GM12891 (cell line): ENCODE measurements at regions not wholly inside any gene's neighbourhood (a gene's known extent, or its start where the extent isn't known, plus 50 kb on each side); places are given as distances from the start of the nearest gene placed in this dataset.

Experiments
- DNase-seq: peaks from one replicate; pipeline ENCODE4 v3.0.0; 2011; ENCODE audit warnings: low spot score; ENCODE audit not compliant: insufficient read length
- FAIRE-seq: peaks from 2 replicates; lab custom pipeline; 2011; peaks lifted over from hg19 to GRCh38; lab: Jason Lieb, UNC
- PAX5 ChIP-seq: IDR thresholded peaks from 2 replicates; pipeline ENCODE4 v1.6.1; 2011; ENCODE audit warnings: low read length, moderate library complexity, mild to moderate bottlenecking; ENCODE audit not compliant: insufficient read depth, severe bottlenecking
- POLR2A ChIP-seq: IDR thresholded peaks from 2 replicates; pipeline ENCODE4 v1.6.1; 2011; ENCODE audit warnings: low read depth, low read length, control low read depth
- POLR2AphosphoS5 ChIP-seq: IDR thresholded peaks from 2 replicates; pipeline ENCODE4 v1.6.1; 2011; ENCODE audit warnings: low read depth, low read length, control low read depth
- POU2F2 ChIP-seq: IDR thresholded peaks from 2 replicates; pipeline ENCODE4 v1.6.1; 2011; ENCODE audit warnings: low read depth, mild to moderate bottlenecking, control low read depth, low read length, moderate library complexity
- SPI1 ChIP-seq: IDR thresholded peaks from 2 replicates; pipeline ENCODE4 v1.6.1; 2011; ENCODE audit warnings: low read depth, low read length, control low read depth
- TAF1 ChIP-seq: IDR thresholded peaks from 2 replicates; pipeline ENCODE4 v1.6.1; 2011; ENCODE audit warnings: low read depth, low read length, control low read depth

DNA sequence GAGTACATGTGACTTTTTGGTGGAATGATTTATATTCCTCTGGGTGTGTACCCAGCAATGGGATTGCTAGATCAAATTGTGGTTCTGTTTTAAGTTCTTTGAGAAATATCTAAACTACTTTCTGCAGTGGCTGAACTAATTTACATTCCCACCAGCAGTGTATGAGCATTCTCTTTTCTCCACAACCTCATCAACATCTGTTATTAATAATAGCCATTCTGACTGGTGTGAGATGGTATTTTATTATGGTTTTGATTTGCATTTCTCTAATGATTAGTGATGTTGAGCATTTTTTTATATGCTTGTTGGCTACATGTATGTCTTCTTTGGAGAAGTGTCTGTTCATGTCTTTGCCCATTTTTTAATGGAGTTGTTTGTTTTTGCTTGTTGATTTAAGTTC lies 267.4 kb upstream of the NT5C1B start:
- no peak for FAIRE-seq
- TF ChIP-seq POLR2AphosphoS5 (no peak), PAX5 (no peak), SPI1 (no peak), POU2F2 (no peak), TAF1 (no peak), POLR2A (no peak)
- DNase-seq: no peak

DNA sequence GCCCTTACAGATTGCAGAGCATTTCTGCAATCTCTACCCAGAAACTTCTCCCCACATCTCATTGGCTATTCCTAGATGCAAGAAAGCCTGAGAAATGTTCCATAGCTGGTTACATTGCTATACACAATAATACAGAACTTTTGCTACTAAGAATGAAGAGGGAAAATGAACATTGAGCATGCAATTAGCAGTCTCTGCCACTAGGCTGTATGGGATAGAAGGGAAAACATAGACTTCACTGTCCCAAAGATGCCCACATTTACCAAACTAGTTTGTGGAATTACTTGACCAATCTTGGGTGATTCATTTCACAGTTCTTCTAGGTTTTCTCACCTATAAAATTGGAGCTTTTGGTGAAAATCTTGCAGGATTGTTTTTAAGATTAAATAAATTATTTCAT lies 265.7 kb upstream of the NT5C1B start:
- FAIRE-seq (no peak), DNase-seq (no peak)
- no peak for TF ChIP-seq POU2F2

DNA sequence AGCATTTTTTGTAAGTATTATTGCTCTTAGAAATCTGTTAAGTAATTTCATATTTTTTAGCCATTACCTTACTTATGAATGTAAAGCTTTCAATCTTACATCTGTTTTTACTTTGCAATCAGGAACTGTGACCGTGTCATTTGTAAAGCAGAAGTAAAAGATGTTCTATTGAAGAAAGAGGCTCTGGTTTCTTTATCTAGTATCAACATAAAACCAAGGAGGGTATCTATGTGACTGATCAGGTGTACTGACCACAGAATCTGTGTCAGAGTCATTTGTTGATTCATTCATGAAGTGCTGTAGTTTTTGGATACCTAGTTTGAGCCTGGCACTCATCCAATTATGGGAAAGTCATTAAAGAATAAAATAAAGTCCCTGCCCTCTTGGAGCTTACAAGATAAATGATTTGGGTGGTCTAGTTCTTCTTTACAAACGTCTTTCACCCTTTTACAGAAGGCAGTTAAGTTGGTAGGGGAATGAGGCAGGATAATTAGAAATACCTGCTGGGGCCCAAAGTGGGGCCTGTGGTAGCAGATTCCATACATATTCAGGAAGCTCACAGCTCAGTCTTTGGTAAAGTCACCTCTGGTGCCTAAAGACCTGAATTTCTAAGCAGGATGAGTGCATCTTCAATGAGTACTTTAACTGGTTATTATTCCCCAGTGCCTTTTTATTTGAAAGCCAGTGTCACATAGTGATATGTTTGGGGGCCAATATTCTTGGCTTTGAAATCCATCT lies 260.6 kb upstream of the NT5C1B start:
- DNase-seq (no peak), FAIRE-seq (no peak)
- TF ChIP-seq POLR2A: no peak

DNA sequence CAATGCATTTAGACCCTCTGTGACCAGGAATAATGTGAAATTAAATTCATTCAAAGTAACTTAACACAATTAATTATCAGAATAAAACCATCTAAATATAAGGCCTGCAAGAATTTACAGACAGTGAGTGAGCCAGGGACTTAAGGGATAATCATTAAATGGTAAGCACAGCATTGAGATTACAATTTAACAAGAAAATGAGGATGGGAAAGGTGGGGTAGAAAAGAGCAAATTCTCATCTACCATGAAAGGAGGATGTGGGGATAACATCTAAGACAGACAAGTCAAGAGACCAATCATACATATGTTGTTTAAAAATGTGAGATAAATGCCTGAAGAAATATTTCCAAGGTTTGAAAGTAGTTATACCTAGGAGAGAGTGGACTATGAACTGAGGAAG lies 259.3 kb upstream of the NT5C1B start:
- FAIRE-seq: no peak
- no peak for TF ChIP-seq POLR2A
- no peak for TF ChIP-seq SPI1
- no peak for TF ChIP-seq POLR2AphosphoS5
- no peak for TF ChIP-seq PAX5
- TF ChIP-seq POU2F2: no peak
- no peak for TF ChIP-seq TAF1
- no peak for DNase-seq

DNA sequence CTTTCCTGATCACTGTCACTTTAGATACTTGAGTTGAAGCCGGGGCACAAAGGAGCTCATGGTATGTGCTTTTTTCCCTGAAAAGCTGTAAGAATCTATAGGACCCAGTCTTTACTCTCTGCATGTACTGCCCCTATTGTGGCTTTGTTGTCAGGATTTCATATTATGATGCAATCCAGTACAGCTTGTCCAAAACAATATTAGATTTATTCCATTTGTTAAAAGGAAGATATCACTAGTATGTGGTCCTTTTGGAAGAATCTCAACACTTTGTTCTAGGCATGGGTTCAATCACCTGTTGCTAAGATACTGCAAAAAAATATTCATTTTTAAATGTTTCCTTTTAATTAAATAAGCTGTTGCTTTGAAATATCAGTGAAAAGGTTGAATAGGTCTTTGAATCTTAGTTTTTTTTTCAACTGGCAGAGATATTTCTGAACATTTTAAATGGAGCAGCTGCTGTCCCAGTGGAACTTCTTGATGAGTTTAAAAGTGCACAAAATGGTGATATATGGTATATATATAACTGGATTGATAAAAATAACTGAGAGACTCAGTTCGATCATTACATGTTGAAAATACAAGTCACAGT lies 256.6 kb upstream of the NT5C1B start:
- TF ChIP-seq PAX5 (no peak), POLR2AphosphoS5 (no peak), POU2F2 (no peak), SPI1 (no peak), TAF1 (no peak), POLR2A (no peak)
- FAIRE-seq: no peak
- DNase-seq: no peak

DNA sequence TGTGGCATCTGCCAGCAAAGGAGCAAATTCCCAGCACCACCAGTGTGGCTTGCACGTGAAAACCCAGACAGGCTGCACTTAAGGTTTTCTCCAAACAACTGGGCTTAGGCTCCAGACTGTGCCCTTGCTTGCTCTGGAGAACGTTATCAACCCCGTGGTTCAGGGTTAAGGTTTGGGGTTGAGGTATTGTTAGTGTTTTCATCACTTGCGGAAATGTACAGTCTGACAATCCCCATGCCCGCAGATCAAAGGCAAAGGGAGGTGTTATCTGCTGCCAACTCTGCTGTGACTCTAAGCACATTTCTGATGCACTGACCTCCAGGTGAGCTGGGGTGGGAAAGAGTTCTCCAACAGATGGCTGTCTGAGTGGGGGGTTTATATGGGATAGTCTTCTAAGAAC lies 253.5 kb upstream of the NT5C1B start:
- no peak for TF ChIP-seq POLR2AphosphoS5
- TF ChIP-seq POU2F2: no peak
- no peak for TF ChIP-seq SPI1
- no peak for TF ChIP-seq PAX5
- TF ChIP-seq POLR2A: no peak
- no peak for TF ChIP-seq TAF1
- no peak for DNase-seq
- FAIRE-seq: no peak

DNA sequence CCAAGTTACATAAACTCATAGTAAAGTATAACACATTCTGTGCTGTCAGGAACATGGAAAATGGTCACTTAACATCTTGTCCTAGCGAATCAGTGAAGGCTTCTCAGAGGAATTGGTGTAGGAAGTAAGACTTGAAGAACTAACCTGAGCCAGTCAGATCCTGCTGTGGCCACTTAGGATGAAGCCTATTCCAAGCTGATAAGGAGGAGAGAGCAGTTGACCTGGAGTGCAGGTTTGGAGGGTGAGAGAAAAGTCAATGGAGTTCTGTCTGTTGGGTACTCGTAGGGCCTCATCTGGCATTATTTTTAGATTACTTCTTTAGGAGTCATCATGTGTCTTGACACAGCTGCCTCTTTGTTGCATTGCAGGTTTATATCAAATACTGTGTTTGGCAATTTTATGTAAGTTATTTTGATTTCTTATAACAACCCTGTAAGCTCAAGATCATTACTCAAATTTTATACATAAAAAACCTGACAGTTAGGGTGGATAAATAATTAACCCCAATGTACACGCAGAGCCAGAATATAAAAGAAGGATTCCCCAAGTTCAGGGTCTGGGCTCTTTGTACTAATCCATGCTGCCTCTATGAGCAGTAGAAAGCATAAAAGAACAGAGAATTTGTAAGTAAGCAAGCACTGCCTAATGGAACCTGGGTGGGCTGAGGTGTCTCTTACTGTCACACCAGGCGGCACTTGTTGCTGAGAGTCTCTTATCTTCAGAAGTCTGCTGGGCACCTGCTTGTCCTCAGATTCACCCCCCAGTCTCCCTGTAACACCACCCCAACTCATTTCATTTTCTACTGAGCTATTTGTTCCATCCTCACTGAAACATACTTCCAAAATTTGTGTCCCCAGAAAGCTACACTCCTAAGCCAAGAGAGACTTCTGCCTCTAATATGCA lies 252.1 kb upstream of the NT5C1B start:
- FAIRE-seq (no peak), DNase-seq (no peak)
- TF ChIP-seq POLR2A (no peak), PAX5 (no peak), POU2F2 (no peak), SPI1 (no peak), TAF1 (no peak), POLR2AphosphoS5 (no peak)

DNA sequence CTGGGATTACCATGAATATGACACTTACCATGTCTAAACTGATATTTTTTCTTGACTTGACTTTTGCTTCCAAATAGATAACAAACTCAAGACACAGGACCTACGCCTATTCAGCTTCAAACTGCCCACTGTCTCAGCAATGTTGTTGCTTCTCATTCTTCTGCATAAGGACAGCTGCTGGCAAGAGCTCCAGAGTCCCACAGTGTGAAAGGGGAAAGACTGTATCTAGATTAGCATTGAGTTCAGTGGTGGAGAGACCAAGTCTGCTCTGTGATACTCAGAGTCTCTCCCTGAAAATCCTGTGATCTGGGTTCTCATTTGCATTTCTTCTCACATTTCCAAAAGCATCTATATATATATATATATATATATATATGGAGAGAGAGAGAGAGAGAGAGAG lies 247.9 kb upstream of the NT5C1B start:
- TF ChIP-seq SPI1 (no peak), POU2F2 (no peak), PAX5 (no peak), TAF1 (no peak), POLR2A (no peak), POLR2AphosphoS5 (no peak)
- no peak for FAIRE-seq
- no peak for DNase-seq

DNA sequence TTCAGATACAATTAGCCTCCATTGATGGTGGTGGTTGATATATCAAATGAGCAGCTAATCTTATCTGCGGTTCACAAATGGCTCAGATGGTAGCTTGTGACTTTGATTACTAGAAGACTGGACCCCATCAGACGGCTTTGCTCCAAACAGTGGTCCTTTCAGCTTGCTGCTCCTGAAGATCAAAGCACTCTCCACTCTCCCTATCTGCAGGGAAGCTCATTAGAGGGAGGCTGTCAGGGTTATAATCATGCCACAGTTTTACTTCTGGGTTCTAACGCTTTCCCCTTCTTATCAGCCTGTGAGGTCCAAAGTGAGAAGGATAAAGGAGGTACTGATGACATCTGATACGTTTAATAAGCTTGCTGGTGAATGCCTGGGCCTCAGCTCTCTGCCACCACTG lies 247.1 kb upstream of the NT5C1B start:
- no peak for DNase-seq
- TF ChIP-seq SPI1 (no peak), POLR2AphosphoS5 (no peak), POU2F2 (no peak), PAX5 (no peak), POLR2A (no peak), TAF1 (no peak)
- FAIRE-seq: no peak

DNA sequence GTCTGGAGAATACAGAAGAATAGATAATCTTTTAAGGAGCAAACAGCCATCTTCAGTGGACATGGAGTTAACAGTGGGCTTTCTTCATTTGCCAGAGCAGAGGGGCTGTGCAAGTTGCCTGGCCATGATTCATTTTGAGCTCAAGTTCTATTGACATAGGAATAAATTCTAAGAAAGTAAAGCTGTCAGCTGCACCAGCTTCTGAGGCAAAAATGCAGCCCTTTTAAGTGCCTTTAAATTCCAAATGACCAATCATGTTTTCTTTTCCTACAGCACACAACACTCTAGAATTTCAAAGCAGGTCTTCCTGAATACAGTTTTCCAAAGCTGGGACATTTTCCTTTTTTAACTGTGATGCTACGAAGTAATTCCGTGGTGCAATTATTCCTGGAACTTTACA lies 246.4 kb upstream of the NT5C1B start:
- FAIRE-seq: no peak
- TF ChIP-seq SPI1: no peak
- TF ChIP-seq PAX5: no peak
- TF ChIP-seq POLR2AphosphoS5: no peak
- TF ChIP-seq TAF1: no peak
- TF ChIP-seq POU2F2: no peak
- TF ChIP-seq POLR2A: no peak

More for the DNA sequence above, 246.4 kb upstream of the NT5C1B start:
- DNase-seq: no peak
